ENCODE measurements at regions not wholly inside any gene's neighbourhood (a gene's known extent, or its start where the extent isn't known, plus 50 kb on each side); places are given as distances from the start of the nearest gene placed in this dataset.

DNA sequence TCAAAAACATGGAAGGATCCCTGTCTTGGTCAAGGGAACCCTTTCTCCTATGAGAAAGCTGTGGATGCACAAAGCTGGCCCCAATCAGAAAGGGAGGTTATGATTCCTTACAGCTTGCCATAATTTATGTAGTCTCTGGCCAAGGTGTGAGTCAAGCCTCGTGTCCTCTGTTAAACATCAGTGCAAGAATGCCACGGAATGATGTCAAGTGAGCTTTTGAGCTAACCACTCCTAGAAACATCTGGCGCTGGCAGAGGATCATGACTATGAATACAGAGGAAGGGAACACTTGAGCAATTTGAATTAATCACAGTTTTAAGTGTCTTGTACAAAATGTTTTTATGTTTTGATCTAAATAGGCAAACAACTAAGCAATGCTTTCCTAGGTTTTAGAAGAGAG, 51.5 kb upstream of the RAP2C start:
- Histone ChIP-seq H3K4me3 (ENCODE audit: low read length in 3 of 3) (no peak overlapping the region), H3K36me3 (ENCODE audit: control insufficient read depth in 2 of 3, insufficient read depth in 3 of 3, low read length in 3 of 3) (no peaks in the 10 kb centered on the region), H3K9me3 (ENCODE audit: control insufficient read depth in 2 of 3, insufficient read depth in 1 of 3, low read length in 3 of 3) (no peaks in the 10 kb centered on the region), H3K27me3 (ENCODE audit: control insufficient read depth, insufficient read depth, low read length) (peaks cover 2% of the 10 kb centered on the region), H3K4me1 (ENCODE audit: control insufficient read depth in 2 of 3, insufficient read depth in 2 of 3, low read depth in 1 of 3, low read length in 3 of 3) (no peaks in the 10 kb centered on the region), H3K27ac (ENCODE audit: low read depth in 2 of 2, low read length in 2 of 2) (no peak overlapping the region), H3K9ac (ENCODE audit: low read length in 3 of 3) (no peak overlapping the region)
- DNase-seq (peak in 2 of 5 donors; percentile 4 to 32), FAIRE-seq (no peak)
- TF ChIP-seq, protein P1, sequence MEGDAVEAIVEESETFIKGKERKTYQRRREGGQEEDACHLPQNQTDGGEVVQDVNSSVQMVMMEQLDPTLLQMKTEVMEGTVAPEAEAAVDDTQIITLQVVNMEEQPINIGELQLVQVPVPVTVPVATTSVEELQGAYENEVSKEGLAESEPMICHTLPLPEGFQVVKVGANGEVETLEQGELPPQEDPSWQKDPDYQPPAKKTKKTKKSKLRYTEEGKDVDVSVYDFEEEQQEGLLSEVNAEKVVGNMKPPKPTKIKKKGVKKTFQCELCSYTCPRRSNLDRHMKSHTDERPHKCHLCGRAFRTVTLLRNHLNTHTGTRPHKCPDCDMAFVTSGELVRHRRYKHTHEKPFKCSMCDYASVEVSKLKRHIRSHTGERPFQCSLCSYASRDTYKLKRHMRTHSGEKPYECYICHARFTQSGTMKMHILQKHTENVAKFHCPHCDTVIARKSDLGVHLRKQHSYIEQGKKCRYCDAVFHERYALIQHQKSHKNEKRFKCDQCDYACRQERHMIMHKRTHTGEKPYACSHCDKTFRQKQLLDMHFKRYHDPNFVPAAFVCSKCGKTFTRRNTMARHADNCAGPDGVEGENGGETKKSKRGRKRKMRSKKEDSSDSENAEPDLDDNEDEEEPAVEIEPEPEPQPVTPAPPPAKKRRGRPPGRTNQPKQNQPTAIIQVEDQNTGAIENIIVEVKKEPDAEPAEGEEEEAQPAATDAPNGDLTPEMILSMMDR (IDR thresholded peaks at IDR 0.05; ENCODE audit: borderline replicate concordance, extremely low read depth, insufficient read depth), result no peak
- intact Hi-C loops (cut with DNase I), result no loop called here

GRCh38 chrX:132270021-132270420, 50.8 kb upstream of the RAP2C start:
- no peaks in the 10 kb centered on the region for H3K4me1 ChIP-seq (ENCODE audit: control insufficient read depth in 2 of 3, insufficient read depth in 2 of 3, low read depth in 1 of 3, low read length in 3 of 3)
- no peaks in the 10 kb centered on the region for H3K36me3 ChIP-seq (ENCODE audit: control insufficient read depth in 2 of 3, insufficient read depth in 3 of 3, low read length in 3 of 3)
- TF ChIP-seq, protein P1 (IDR thresholded peaks at IDR 0.05; ENCODE audit: borderline replicate concordance, extremely low read depth, insufficient read depth), result no peak
- H3K9me3 ChIP-seq (ENCODE audit: control insufficient read depth in 2 of 3, insufficient read depth in 1 of 3, low read length in 3 of 3), result no peaks in the 10 kb centered on the region
- FAIRE-seq (no peak), DNase-seq (no peak)
- H3K27me3 ChIP-seq (ENCODE audit: control insufficient read depth, insufficient read depth, low read length), result peaks cover 2% of the 10 kb centered on the region
- intact Hi-C loops (cut with DNase I), result no loop called here
- H3K27ac ChIP-seq (ENCODE audit: low read depth in 2 of 2, low read length in 2 of 2), result no peak overlapping the region
- H3K9ac ChIP-seq (ENCODE audit: low read length in 3 of 3), result no peak overlapping the region
- no peak overlapping the region for H3K4me3 ChIP-seq (ENCODE audit: low read length in 3 of 3)
